ENCODE measurements at regions not wholly inside any gene's neighbourhood (a gene's known extent, or its start where the extent isn't known, plus 50 kb on each side); places are given as distances from the start of the nearest gene placed in this dataset.

DNA sequence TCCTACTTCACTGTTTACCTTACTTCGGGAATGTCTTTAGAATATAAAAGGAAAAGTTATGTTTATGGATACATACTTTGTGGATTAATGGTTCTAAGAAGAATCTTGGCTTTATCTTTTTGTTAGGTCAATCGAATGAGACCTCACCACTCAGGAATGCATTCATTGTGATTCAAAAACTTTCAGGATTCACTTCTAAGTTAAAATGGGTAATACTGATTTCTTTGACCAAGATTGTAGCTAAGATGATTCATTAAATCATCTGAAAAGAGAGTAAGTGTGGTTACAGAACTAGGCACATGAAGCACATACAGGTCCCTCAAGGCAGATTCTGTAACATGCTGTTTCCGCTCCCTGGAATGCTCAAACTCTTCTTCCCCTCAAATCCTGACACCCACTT lies 716.4 kb downstream of the KCNA4 start (continued):
- TF ChIP-seq ZBTB33 (IDR thresholded peaks at IDR 0.05; ENCODE audit: borderline replicate concordance, low read depth) (0 out of 2 replicates have a peak, but pooled peaks have one; percentile 41), NFIC (IDR thresholded peaks at IDR 0.05; ENCODE audit: borderline replicate concordance) (peak; percentile 55; the same call in 1 of the 2 replicates), GATA2 (CRISPR knock-in tag; IDR thresholded peaks at IDR 0.05) (no peak), MEF2A (IDR thresholded peaks at IDR 0.05; ENCODE audit: borderline replicate concordance, low read depth) (0 out of 2 replicates have a peak, but pooled peaks have one; percentile 31), USF1 (IDR thresholded peaks at IDR 0.05; ENCODE audit: borderline replicate concordance, low read depth) (no peak), EZH2phosphoT487 (IDR thresholded peaks at IDR 0.05; ENCODE audit: borderline replicate concordance, low read depth) (no peak), RAD21 (IDR thresholded peaks at IDR 0.05; ENCODE audit: low read length) (no peak), JUND (IDR thresholded peaks at IDR 0.05) (peak; percentile 86), GABPA (IDR thresholded peaks at IDR 0.05; ENCODE audit: low read depth) (no peak), MXI1 (IDR thresholded peaks at IDR 0.05; ENCODE audit: low read depth, low read length) (no peak)

GRCh38 chr11:29296680-29297079 lies 720.1 kb downstream of the KCNA4 start:
- H3K4me3 ChIP-seq (ENCODE audit: low read depth in 2 of 2, low read length in 1 of 2) = no peak overlapping the region
- DNase-seq = no peak
- H3K4me1 ChIP-seq (ENCODE audit: control insufficient read depth in 1 of 2, insufficient read depth in 2 of 2, low read depth in 1 of 2, low read length in 1 of 2) = peaks cover 0 to 44% of the 10 kb centered on the region in 2 experiments; a peak in 2 of 4 replicates
- no peaks in the 10 kb centered on the region for H3K9me3 ChIP-seq
- no peak overlapping the region for H3K4me2 ChIP-seq
- no peak for TF ChIP-seq NFIC (IDR thresholded peaks at IDR 0.05; ENCODE audit: borderline replicate concordance)
- no peak for TF ChIP-seq USF2 (IDR thresholded peaks at IDR 0.05; ENCODE audit: borderline replicate concordance, low read depth, low read length)
- no peak for TF ChIP-seq CHD2 (IDR thresholded peaks at IDR 0.05; ENCODE audit: low read length, partially characterized antibody)
- TF ChIP-seq CTCF (IDR thresholded peaks at IDR 0.05) = no peak
- no peak for TF ChIP-seq RCOR1 (IDR thresholded peaks at IDR 0.05; ENCODE audit: low read length)
- TF ChIP-seq ZBTB33 (IDR thresholded peaks at IDR 0.05; ENCODE audit: borderline replicate concordance, low read depth) = no peak
- no peak for TF ChIP-seq MEF2A (IDR thresholded peaks at IDR 0.05; ENCODE audit: borderline replicate concordance, low read depth)
- WGBS (ENCODE audit: low lambda C conversion rate) = 52% methylated on average over 1 of the region's 1 CpG
- H3K79me2 ChIP-seq (ENCODE audit: insufficient read depth) = no peaks in the 10 kb centered on the region
- POLR2A ChIA-PET = no interaction called here
- H3F3A ChIP-seq (replicated peaks; ENCODE audit: insufficient read depth) = peaks cover 39% of the 10 kb centered on the region
- H3K9ac ChIP-seq = no peak overlapping the region
- CTCF ChIA-PET = no interaction called here
- H3K36me3 ChIP-seq (replicated peaks in 1 of 2; ENCODE audit: control insufficient read depth in 1 of 2, insufficient read depth in 2 of 2, low read length in 1 of 2) = no peaks in the 10 kb centered on the region
- no peaks in the 10 kb centered on the region for H3K9me2 ChIP-seq
- no peak overlapping the region for H2AFZ ChIP-seq (ENCODE audit: low read depth)
- no peaks in the 10 kb centered on the region for H3K27me3 ChIP-seq (ENCODE audit: insufficient read depth)
- H4K20me1 ChIP-seq (ENCODE audit: insufficient read depth) = no peaks in the 10 kb centered on the region
- no peak overlapping the region for H3K27ac ChIP-seq (ENCODE audit: low read depth in 2 of 2, low read length in 1 of 2)
